ENCODE measurements at regions not wholly inside any gene's neighbourhood (a gene's known extent, or its start where the extent isn't known, plus 50 kb on each side); places are given as distances from the start of the nearest gene placed in this dataset.

DNA sequence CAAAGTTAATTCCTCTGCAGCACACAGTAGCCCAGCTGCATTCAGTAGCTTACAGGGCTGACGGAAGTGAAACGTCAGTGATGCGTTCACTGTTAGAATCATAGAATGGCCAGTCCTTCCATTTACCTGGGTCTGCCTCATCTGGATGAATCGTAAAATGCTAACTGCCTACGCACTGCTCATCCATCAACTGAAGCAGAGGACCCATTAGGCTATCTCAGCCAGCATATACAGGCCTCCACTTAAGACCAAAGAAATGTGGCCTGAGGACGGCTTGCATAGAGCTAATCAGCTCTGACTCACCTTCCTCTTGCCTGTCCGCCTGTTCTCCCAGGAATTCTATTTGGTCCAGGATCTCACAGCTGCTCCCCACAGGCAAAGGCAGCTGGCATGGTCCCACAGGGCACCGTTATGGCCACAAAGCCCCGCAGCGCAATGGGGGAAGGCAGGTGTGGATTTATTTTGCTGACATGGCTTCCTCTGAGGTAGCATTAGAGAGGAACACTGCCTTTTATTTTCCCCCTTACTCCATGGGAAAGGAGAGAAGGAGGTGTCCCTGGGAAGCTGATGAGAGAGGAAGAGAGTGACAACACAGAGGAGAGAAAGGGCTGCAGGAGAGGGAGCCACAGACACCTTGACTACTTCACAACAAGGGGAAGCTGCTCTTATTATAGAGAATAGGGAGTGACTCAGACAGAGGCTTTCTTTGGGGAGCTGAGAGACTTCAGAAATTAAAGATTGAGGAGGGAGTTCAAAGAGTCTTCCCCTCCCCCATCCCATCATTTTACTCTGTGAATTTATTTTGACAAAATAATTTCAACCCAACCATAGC is 177.6 kb downstream of the HHIPL2 start:
- Histone ChIP-seq H3K4me1 (ENCODE audit: low read depth, poor library complexity, severe bottlenecking) (no peaks in the 10 kb centered on the region), H3K79me2 (ENCODE audit: insufficient read depth, low read depth) (no peaks in the 10 kb centered on the region), H3K27me3 (ENCODE audit: insufficient read depth, low read depth) (no peaks in the 10 kb centered on the region), H3K36me3 (ENCODE audit: insufficient read depth) (no peaks in the 10 kb centered on the region), H3K9ac (no peak overlapping the region), H3K4me2 (no peak overlapping the region), H3K27ac (no peak overlapping the region), H2AFZ (ENCODE audit: low read depth) (no peak overlapping the region), H3K4me3 (IDR thresholded peaks at IDR 0.05; ENCODE audit: insufficient read depth, low read depth, low read length) (no peak overlapping the region), H4K20me1 (ENCODE audit: insufficient read depth) (no peaks in the 10 kb centered on the region)
- TF ChIP-seq, protein P1, sequence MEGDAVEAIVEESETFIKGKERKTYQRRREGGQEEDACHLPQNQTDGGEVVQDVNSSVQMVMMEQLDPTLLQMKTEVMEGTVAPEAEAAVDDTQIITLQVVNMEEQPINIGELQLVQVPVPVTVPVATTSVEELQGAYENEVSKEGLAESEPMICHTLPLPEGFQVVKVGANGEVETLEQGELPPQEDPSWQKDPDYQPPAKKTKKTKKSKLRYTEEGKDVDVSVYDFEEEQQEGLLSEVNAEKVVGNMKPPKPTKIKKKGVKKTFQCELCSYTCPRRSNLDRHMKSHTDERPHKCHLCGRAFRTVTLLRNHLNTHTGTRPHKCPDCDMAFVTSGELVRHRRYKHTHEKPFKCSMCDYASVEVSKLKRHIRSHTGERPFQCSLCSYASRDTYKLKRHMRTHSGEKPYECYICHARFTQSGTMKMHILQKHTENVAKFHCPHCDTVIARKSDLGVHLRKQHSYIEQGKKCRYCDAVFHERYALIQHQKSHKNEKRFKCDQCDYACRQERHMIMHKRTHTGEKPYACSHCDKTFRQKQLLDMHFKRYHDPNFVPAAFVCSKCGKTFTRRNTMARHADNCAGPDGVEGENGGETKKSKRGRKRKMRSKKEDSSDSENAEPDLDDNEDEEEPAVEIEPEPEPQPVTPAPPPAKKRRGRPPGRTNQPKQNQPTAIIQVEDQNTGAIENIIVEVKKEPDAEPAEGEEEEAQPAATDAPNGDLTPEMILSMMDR (conservative IDR thresholded peaks at IDR 0.05; ENCODE audit: low read depth, low read length) = no peak

- TF ChIP-seq, protein P1 (conservative IDR thresholded peaks at IDR 0.05; ENCODE audit: low read depth, low read length) = no peak
- no peak overlapping the region for H3K4me3 ChIP-seq (IDR thresholded peaks at IDR 0.05; ENCODE audit: insufficient read depth, low read depth, low read length)
- H3K9ac ChIP-seq = no peak overlapping the region
- no peaks in the 10 kb centered on the region for H3K79me2 ChIP-seq (ENCODE audit: insufficient read depth, low read depth)
- H3K4me2 ChIP-seq = no peak overlapping the region
- H2AFZ ChIP-seq (ENCODE audit: low read depth) = no peak overlapping the region
- no peaks in the 10 kb centered on the region for H3K36me3 ChIP-seq (ENCODE audit: insufficient read depth)
- H3K4me1 ChIP-seq (ENCODE audit: low read depth, poor library complexity, severe bottlenecking) = no peaks in the 10 kb centered on the region
- H3K27me3 ChIP-seq (ENCODE audit: insufficient read depth, low read depth) = no peaks in the 10 kb centered on the region
- no peaks in the 10 kb centered on the region for H4K20me1 ChIP-seq (ENCODE audit: insufficient read depth)
- no peak overlapping the region for H3K27ac ChIP-seq
Measured at GRCh38 chr1:222369148-222369547, 178.8 kb downstream of the HHIPL2 start.

DNA sequence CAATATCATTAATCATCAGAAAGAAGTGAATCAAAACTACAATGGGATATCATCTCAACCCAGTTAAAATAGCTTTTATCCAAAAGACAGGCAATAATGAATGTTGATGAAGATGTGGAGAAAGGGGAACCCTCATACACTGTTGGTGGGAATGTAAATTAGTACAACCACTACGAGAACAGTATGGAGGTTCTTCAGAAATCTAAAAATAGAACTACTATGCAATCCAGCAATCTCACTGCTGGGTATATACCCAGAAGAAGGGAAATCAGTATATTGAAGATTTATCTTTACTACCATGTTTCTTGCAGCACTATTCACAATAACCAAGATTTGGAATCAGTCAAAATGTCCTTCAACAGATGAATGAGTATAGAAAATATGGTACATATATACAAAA is 189.8 kb downstream of the HHIPL2 start:
- Histone ChIP-seq H3K4me1 (ENCODE audit: low read depth, poor library complexity, severe bottlenecking) (no peaks in the 10 kb centered on the region), H3K9ac (no peak overlapping the region), H3K4me3 (IDR thresholded peaks at IDR 0.05; ENCODE audit: insufficient read depth, low read depth, low read length) (no peak overlapping the region), H3K36me3 (ENCODE audit: insufficient read depth) (no peaks in the 10 kb centered on the region), H3K79me2 (ENCODE audit: insufficient read depth, low read depth) (no peaks in the 10 kb centered on the region), H4K20me1 (ENCODE audit: insufficient read depth) (no peaks in the 10 kb centered on the region), H3K27me3 (ENCODE audit: insufficient read depth, low read depth) (no peaks in the 10 kb centered on the region), H3K4me2 (no peak overlapping the region), H3K27ac (no peak overlapping the region), H2AFZ (ENCODE audit: low read depth) (no peak overlapping the region)
- TF ChIP-seq, protein P1 (conservative IDR thresholded peaks at IDR 0.05; ENCODE audit: low read depth, low read length) = no peak

- no peak overlapping the region for H3K27ac ChIP-seq
Measured at GRCh38 chr1:222357252-222357651, 190.7 kb downstream of the HHIPL2 start.

More at GRCh38 chr1:222357252-222357651, 190.7 kb downstream of the HHIPL2 start:
- Histone ChIP-seq H3K4me3 (IDR thresholded peaks at IDR 0.05; ENCODE audit: insufficient read depth, low read depth, low read length) (no peak overlapping the region), H3K9ac (no peak overlapping the region), H3K79me2 (ENCODE audit: insufficient read depth, low read depth) (no peaks in the 10 kb centered on the region), H3K36me3 (ENCODE audit: insufficient read depth) (no peaks in the 10 kb centered on the region), H4K20me1 (ENCODE audit: insufficient read depth) (no peaks in the 10 kb centered on the region), H3K27me3 (ENCODE audit: insufficient read depth, low read depth) (no peaks in the 10 kb centered on the region), H3K4me1 (ENCODE audit: low read depth, poor library complexity, severe bottlenecking) (no peaks in the 10 kb centered on the region), H2AFZ (ENCODE audit: low read depth) (no peak overlapping the region), H3K4me2 (no peak overlapping the region)
- TF ChIP-seq, protein P1 (conservative IDR thresholded peaks at IDR 0.05; ENCODE audit: low read depth, low read length) = no peak

Measured in KMS-11 (cell line).